ENCODE measurements at regions not wholly inside any gene's neighbourhood (a gene's known extent, or its start where the extent isn't known, plus 50 kb on each side); places are given as distances from the start of the nearest gene placed in this dataset.

DNA sequence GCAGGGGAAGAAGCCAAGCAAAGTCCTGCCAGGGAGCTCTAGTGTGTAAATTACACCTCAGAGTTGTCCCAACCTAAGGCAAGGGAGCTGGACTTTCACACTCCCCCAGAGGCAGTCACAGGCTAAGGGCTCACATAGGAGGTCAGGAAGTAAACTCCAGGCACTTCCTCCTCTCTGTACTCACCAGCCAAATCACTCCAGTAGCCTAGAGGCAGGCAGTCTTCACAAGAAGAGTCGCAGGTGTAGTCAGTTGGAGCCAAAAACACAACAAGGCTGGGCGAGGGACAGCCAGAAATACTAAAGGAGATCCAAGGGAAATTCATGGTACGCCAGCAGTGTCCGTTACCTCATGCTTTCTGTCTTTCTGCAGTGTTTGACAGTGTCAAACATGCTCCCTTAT, 205.0 kb downstream of the C1D start:
- TF ChIP-seq, protein P1, sequence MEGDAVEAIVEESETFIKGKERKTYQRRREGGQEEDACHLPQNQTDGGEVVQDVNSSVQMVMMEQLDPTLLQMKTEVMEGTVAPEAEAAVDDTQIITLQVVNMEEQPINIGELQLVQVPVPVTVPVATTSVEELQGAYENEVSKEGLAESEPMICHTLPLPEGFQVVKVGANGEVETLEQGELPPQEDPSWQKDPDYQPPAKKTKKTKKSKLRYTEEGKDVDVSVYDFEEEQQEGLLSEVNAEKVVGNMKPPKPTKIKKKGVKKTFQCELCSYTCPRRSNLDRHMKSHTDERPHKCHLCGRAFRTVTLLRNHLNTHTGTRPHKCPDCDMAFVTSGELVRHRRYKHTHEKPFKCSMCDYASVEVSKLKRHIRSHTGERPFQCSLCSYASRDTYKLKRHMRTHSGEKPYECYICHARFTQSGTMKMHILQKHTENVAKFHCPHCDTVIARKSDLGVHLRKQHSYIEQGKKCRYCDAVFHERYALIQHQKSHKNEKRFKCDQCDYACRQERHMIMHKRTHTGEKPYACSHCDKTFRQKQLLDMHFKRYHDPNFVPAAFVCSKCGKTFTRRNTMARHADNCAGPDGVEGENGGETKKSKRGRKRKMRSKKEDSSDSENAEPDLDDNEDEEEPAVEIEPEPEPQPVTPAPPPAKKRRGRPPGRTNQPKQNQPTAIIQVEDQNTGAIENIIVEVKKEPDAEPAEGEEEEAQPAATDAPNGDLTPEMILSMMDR (IDR thresholded peaks at IDR 0.05), result no peak
- TF ChIP-seq POLR2A (IDR thresholded peaks at IDR 0.05), result no peak

Data from body of pancreas (tissue), 4 donors.